ENCODE measurements at regions not wholly inside any gene's neighbourhood (a gene's known extent, or its start where the extent isn't known, plus 50 kb on each side); places are given as distances from the start of the nearest gene placed in this dataset.

GRCh38 chr2:180647221-180647620 is 333.2 kb upstream of the UBE2E3 start:
- no peak for TF ChIP-seq POLR2A (IDR thresholded peaks at IDR 0.05)
- TF ChIP-seq CTCF (IDR thresholded peaks at IDR 0.05): no peak
